ENCODE measurements at regions not wholly inside any gene's neighbourhood (a gene's known extent, or its start where the extent isn't known, plus 50 kb on each side); places are given as distances from the start of the nearest gene placed in this dataset.

- H3K36me3 ChIP-seq (ENCODE audit: control insufficient read depth, insufficient read depth, low read length), result no peaks in the 10 kb centered on the region
- ChIA-PET CTCF (no interaction called here), POLR2A (no interaction called here)
- intact Hi-C loops (cut with micrococcal nuclease; ENCODE audit: unreplicated experiment), result no loop called here
- BruUV-seq (replicated peaks), result no TSS peak
- no peak for TF ChIP-seq CTCF (IDR thresholded peaks at IDR 0.05; ENCODE audit: insufficient read depth in 1 of 2, low read depth in 1 of 2, low read length in 1 of 2, severe bottlenecking in 1 of 2, unreplicated experiment in 1 of 2)
- H3K9me3 ChIP-seq, result no peaks in the 10 kb centered on the region
- no peak for DNase-seq
- H3K4me1 Mint-ChIP-seq (ENCODE audit: low read depth, unreplicated experiment), result peaks cover 11% of the 10 kb centered on the region
- no peaks in the 10 kb centered on the region for H3K27me3 ChIP-seq (replicated peaks; ENCODE audit: control insufficient read depth, insufficient read depth, low read length)
- H3K9me3 Mint-ChIP-seq (ENCODE audit: unreplicated experiment), result no peaks in the 10 kb centered on the region
- no peak overlapping the region for H3K4me3 Mint-ChIP-seq (ENCODE audit: unreplicated experiment)
- no peak overlapping the region for H3K4me3 ChIP-seq (ENCODE audit: low read depth, low read length)
- H3K36me3 Mint-ChIP-seq (ENCODE audit: insufficient read depth, unreplicated experiment), result no peaks in the 10 kb centered on the region
- H3K27ac Mint-ChIP-seq (ENCODE audit: unreplicated experiment), result no peak overlapping the region
- H3K27me3 Mint-ChIP-seq (ENCODE audit: insufficient read depth, unreplicated experiment), result no peaks in the 10 kb centered on the region
- H3K4me1 ChIP-seq, result peaks cover 5% of the 10 kb centered on the region; the same call in 1 of the 2 replicates
Measured at GRCh38 chr1:200260597-200261335, 149.1 kb downstream of the ZNF281 start.

GRCh38 chr1:200258447-200259375 is 151.1 kb downstream of the ZNF281 start:
- POLR2A ChIA-PET, result no interaction called here

More at GRCh38 chr1:200258447-200259375, 151.1 kb downstream of the ZNF281 start:
- intact Hi-C loops (cut with micrococcal nuclease; ENCODE audit: unreplicated experiment), result no loop called here
- H3K4me3 ChIP-seq (ENCODE audit: low read depth, low read length), result no peak overlapping the region
- Mint-ChIP-seq H3K27me3 (ENCODE audit: insufficient read depth, unreplicated experiment) (no peaks in the 10 kb centered on the region), H3K36me3 (ENCODE audit: insufficient read depth, unreplicated experiment) (no peaks in the 10 kb centered on the region), H3K27ac (ENCODE audit: unreplicated experiment) (no peak overlapping the region), H3K9me3 (ENCODE audit: unreplicated experiment) (no peaks in the 10 kb centered on the region), H3K4me1 (ENCODE audit: low read depth, unreplicated experiment) (peaks cover 11% of the 10 kb centered on the region), H3K4me3 (ENCODE audit: unreplicated experiment) (no peak overlapping the region)
- CTCF ChIA-PET, result interaction anchor here (0.6 kb wide), 1 partner anchor 1267 kb away, joined by 3 read pairs; no protein-coding TSS in a partner anchor
- H3K27me3 ChIP-seq (replicated peaks; ENCODE audit: control insufficient read depth, insufficient read depth, low read length), result no peaks in the 10 kb centered on the region
- TF ChIP-seq CTCF (IDR thresholded peaks at IDR 0.05; ENCODE audit: insufficient read depth in 1 of 2, low read depth in 1 of 2, low read length in 1 of 2, severe bottlenecking in 1 of 2, unreplicated experiment in 1 of 2), result peak; percentile 41 to 48
- DNase-seq, result peak in 1 of 2 experiments; percentile 41
- no peaks in the 10 kb centered on the region for H3K9me3 ChIP-seq
- H3K4me1 ChIP-seq, result no peaks in the 10 kb centered on the region
- no TSS peak for BruUV-seq (replicated peaks)
- no peaks in the 10 kb centered on the region for H3K36me3 ChIP-seq (ENCODE audit: control insufficient read depth, insufficient read depth, low read length)
